ENCODE measurements at regions not wholly inside any gene's neighbourhood (a gene's known extent, or its start where the extent isn't known, plus 50 kb on each side); places are given as distances from the start of the nearest gene placed in this dataset.

DNA sequence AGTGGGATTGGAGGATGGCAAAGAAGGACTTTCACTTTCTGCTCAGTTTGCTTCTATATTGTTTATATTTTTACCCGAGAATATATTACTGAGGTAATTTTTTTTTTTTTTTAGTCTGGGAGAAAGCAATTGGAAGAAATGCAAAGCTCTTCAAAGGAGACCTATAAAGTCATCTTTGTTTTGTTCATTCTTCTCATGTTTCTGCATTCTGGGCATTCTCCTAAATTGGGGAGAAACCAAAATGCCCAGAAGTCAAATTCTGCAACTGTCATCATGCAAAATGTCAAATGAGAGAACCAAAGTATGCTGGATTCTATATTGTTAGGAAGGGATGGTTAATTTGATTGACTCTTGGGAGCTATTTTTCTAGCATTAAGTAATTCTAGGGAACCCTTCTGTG lies 168.3 kb upstream of the TSC22D2 start:
- peak overlapping the region; percentile 54 for H3K4me3 ChIP-seq (ENCODE audit: low read depth, low read length)
- DNase-seq (ENCODE audit: low read depth) = no peak
- TF ChIP-seq, protein P1, sequence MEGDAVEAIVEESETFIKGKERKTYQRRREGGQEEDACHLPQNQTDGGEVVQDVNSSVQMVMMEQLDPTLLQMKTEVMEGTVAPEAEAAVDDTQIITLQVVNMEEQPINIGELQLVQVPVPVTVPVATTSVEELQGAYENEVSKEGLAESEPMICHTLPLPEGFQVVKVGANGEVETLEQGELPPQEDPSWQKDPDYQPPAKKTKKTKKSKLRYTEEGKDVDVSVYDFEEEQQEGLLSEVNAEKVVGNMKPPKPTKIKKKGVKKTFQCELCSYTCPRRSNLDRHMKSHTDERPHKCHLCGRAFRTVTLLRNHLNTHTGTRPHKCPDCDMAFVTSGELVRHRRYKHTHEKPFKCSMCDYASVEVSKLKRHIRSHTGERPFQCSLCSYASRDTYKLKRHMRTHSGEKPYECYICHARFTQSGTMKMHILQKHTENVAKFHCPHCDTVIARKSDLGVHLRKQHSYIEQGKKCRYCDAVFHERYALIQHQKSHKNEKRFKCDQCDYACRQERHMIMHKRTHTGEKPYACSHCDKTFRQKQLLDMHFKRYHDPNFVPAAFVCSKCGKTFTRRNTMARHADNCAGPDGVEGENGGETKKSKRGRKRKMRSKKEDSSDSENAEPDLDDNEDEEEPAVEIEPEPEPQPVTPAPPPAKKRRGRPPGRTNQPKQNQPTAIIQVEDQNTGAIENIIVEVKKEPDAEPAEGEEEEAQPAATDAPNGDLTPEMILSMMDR (IDR thresholded peaks at IDR 0.05; ENCODE audit: control insufficient read depth, extremely low read depth, insufficient read depth) = no peak

GRCh38 chr3:150238995-150239619 lies 169.0 kb upstream of the TSC22D2 start:
- H3K4me3 ChIP-seq (ENCODE audit: low read depth, low read length) = peak overlapping the region; percentile 54
- peak; percentile 61 for DNase-seq (ENCODE audit: low read depth)
- TF ChIP-seq, protein P1 (IDR thresholded peaks at IDR 0.05; ENCODE audit: control insufficient read depth, extremely low read depth, insufficient read depth) = peak; percentile 84

DNA sequence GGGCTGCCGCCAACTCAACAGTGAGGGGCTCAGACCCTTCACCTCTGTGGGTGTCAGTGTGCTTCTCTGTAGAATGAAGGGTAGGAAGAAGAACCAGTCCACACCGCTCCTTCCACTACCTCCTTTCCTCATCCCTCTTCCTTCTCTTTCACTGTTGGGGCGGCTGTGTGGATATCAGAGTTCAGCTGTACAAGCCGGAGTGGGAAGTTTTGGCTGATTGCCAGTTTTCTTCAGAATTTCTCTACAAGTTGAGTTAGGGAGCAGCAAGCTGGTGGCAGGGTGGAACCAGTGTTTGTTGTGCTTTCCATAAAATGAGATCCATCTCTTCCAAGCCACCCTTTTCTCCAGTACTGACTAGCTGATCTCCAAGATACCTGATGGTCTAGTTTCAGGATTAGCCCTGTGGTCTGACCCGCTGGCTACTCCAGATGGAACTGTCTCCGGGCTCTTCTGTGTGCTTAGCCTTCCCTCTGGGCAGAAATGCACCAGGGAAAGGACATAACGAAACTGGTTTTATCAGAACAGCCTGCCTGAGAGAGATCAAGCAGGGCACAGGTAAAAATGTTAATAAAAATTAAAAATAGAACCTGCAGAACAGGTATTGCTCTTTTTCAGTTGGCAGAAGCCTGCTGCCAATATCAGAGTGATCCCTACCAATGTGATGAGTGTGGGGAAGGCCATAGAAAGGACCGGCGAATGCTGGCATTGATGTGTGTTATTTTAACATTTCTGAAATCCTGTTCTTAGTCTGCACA lies 169.9 kb upstream of the TSC22D2 start:
- TF ChIP-seq, protein P1 (IDR thresholded peaks at IDR 0.05; ENCODE audit: control insufficient read depth, extremely low read depth, insufficient read depth) = no peak
- H3K4me3 ChIP-seq (ENCODE audit: low read depth, low read length) = peak overlapping the region; percentile 54
- DNase-seq (ENCODE audit: low read depth) = peak; percentile 94

DNA sequence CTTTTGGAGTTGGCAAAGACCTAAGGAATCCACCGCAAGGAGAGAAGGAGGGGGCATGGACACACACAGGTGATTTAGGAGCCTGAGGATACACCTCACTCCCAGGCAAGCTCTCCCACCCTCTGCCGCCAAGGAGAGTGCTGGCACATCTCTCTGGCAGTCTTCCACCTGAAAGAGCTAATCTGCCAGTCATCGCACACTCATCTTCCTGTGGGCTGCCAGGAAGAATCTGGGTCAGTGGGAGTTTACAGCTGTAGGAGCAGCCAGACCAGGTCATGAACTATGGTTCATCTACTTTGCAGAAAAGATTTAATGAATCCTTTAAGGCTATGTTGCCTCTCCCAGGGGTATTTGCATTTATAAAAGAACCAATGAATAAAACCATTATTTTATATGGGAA lies 170.6 kb upstream of the TSC22D2 start:
- H3K4me3 ChIP-seq (ENCODE audit: low read depth, low read length) = peak overlapping the region; percentile 54
- DNase-seq (ENCODE audit: low read depth) = peak; percentile 80
- TF ChIP-seq, protein P1 (IDR thresholded peaks at IDR 0.05; ENCODE audit: control insufficient read depth, extremely low read depth, insufficient read depth) = no peak

DNA sequence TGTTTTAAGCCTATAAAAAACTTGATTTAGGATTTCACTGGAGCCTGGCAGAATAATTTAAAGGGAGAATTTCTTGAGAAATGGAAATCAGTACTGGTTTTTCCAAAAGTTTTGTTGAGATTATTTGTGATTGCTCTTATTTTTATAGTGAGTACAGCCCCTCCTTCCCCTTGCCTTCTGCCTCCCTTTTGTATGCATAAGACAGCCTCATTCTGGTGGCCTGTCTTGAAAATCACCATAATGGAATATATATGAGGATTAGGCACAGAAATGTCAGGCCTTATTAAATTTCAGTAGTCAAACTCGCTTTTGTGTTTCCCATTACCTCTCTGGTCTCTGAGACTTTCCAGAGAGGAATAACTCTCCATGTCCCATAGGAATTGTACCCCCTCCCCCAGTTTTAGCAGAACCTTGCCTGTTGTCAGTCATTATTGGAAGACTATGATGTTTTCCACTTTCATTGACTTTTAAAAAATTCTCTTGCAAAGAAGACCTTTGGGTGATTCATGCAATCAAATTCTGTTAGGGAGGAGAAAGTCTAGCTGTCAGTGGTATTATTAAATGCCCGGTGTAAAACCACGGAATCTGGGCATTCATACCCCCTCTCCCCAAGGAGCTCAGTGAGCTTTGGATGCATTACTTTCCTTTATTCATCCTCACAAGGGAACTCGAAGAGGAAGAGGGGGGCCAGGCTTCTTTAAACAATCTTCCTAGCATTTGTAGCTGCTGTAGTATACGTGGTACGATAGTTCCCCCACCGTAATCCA lies 171.6 kb upstream of the TSC22D2 start:
- no peak overlapping the region for H3K4me3 ChIP-seq (ENCODE audit: low read depth, low read length)
- TF ChIP-seq, protein P1 (IDR thresholded peaks at IDR 0.05; ENCODE audit: control insufficient read depth, extremely low read depth, insufficient read depth) = no peak
- DNase-seq (ENCODE audit: low read depth) = no peak

- no peak for DNase-seq (ENCODE audit: low read depth)
- no peak overlapping the region for H3K4me3 ChIP-seq (ENCODE audit: low read depth, low read length)
- TF ChIP-seq, protein P1 (IDR thresholded peaks at IDR 0.05; ENCODE audit: control insufficient read depth, extremely low read depth, insufficient read depth) = no peak
Observed at GRCh38 chr3:150235799-150236198, 172.3 kb upstream of the TSC22D2 start.

All from LNCaP clone FGC (cell line).